ENCODE measurements at regions not wholly inside any gene's neighbourhood (a gene's known extent, or its start where the extent isn't known, plus 50 kb on each side); places are given as distances from the start of the nearest gene placed in this dataset.

GRCh38 chr18:29780816-29781215, 1261.7 kb downstream of the DSC3 start:
- no peaks in the 10 kb centered on the region for H3K9me3 ChIP-seq (ENCODE audit: control insufficient read depth in 2 of 2, insufficient read depth in 1 of 2, low read depth in 1 of 2, low read length in 1 of 2)
- no peak for DNase-seq
- no peaks in the 10 kb centered on the region for H3K4me1 ChIP-seq (ENCODE audit: control insufficient read depth in 3 of 3, insufficient read depth in 2 of 3, low read depth in 1 of 3, low read length in 2 of 3)
- FAIRE-seq = no peak
- H3K27ac ChIP-seq (ENCODE audit: low read depth in 1 of 3, low read length in 2 of 3) = no peak overlapping the region
- 73 to 84% (median 76%) methylated on average over 1 of the region's 1 CpG for WGBS, 3 donors
- no peaks in the 10 kb centered on the region for H3K27me3 ChIP-seq (ENCODE audit: control insufficient read depth in 3 of 3, insufficient read depth in 3 of 3, low read length in 3 of 3)
- H3K36me3 ChIP-seq (ENCODE audit: control insufficient read depth in 3 of 3, insufficient read depth in 2 of 3, low read depth in 1 of 3, low read length in 3 of 3) = no peaks in the 10 kb centered on the region
- no peak overlapping the region for H3K4me3 ChIP-seq (ENCODE audit: low read depth in 1 of 3, low read length in 3 of 3)

DNA sequence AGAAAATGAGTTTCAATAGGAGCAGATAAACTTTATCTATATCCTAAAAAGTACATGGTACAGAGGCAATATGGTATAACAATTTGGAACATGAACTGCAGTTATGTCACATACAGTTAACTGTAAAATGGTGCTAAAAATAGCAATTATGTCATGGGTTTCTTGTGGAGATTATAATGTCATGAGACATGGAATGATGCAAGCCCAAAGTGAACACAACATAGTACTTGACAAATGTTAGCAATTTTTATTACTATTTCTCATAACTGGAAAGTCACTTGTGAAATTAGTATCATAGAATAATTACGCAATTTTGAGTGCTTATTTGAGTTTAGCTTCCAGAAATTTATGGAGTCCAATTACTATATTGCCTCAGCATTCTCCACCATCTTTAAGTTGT, 1263.4 kb downstream of the DSC3 start:
- H3K4me1 ChIP-seq (ENCODE audit: control insufficient read depth in 3 of 3, insufficient read depth in 2 of 3, low read depth in 1 of 3, low read length in 2 of 3) = no peaks in the 10 kb centered on the region
- no peak overlapping the region for H3K4me3 ChIP-seq (ENCODE audit: low read depth in 1 of 3, low read length in 3 of 3)
- no peaks in the 10 kb centered on the region for H3K27me3 ChIP-seq (ENCODE audit: control insufficient read depth in 3 of 3, insufficient read depth in 3 of 3, low read length in 3 of 3)
- WGBS, 3 donors = 67 to 98% (median 84%) methylated on average over 1 of the region's 1 CpG
- DNase-seq (no peak), FAIRE-seq (no peak)
- H3K36me3 ChIP-seq (ENCODE audit: control insufficient read depth in 3 of 3, insufficient read depth in 2 of 3, low read depth in 1 of 3, low read length in 3 of 3) = no peaks in the 10 kb centered on the region
- H3K9me3 ChIP-seq (ENCODE audit: control insufficient read depth in 2 of 2, insufficient read depth in 1 of 2, low read depth in 1 of 2, low read length in 1 of 2) = no peaks in the 10 kb centered on the region
- H3K27ac ChIP-seq (ENCODE audit: low read depth in 1 of 3, low read length in 2 of 3) = no peak overlapping the region

DNA sequence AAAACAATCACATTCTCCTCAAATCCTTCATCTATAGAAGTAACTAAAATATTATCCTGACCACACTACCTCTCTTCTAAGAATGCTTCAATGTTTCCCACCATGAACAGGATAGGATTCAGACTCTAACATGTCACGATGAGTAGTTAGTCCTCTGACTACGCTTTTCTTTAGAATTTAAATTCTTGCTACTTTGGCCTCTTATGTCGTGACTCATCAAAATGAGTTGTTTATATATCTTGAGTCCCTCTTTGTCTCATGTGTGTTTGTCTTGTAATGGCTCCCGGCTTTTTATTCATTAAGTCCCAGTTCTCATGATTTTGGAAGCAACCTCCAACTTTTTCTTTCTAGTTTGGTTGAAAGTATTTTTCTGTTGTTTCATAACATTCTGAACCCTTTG, 1289.2 kb downstream of the DSC3 start:
- Histone ChIP-seq H3K27me3 (ENCODE audit: control insufficient read depth in 3 of 3, insufficient read depth in 3 of 3, low read length in 3 of 3) (no peaks in the 10 kb centered on the region), H3K4me3 (ENCODE audit: low read depth in 1 of 3, low read length in 3 of 3) (no peak overlapping the region), H3K4me1 (ENCODE audit: control insufficient read depth in 3 of 3, insufficient read depth in 2 of 3, low read depth in 1 of 3, low read length in 2 of 3) (no peaks in the 10 kb centered on the region), H3K9me3 (ENCODE audit: control insufficient read depth in 2 of 2, insufficient read depth in 1 of 2, low read depth in 1 of 2, low read length in 1 of 2) (no peaks in the 10 kb centered on the region), H3K27ac (ENCODE audit: low read depth in 1 of 3, low read length in 2 of 3) (no peak overlapping the region), H3K36me3 (ENCODE audit: control insufficient read depth in 3 of 3, insufficient read depth in 2 of 3, low read depth in 1 of 3, low read length in 3 of 3) (no peaks in the 10 kb centered on the region)
- DNase-seq (no peak), FAIRE-seq (no peak)
- WGBS, 3 donors = 81 to 88% (median 85%) methylated on average over 4 of the region's 4 CpGs

DNA sequence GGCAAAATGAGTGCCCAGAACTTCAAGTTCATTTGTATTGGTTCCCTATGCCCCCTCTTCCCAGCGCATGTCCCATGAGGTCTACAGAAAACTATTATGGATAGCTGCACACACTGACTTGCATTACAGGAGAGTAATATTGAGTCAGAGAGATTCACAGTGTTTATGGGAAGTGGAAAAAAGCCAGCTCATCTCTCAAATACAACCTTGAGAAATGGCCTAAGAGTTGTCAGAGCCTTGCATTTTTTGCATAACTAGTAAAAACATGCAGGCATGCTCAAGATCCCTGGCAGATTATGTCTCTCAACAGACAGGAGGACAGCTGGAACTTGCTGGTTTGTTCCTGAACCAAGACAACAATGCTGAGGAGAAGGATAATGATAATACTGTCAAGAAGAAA, 1292.8 kb downstream of the DSC3 start:
- Histone ChIP-seq H3K4me1 (ENCODE audit: control insufficient read depth in 3 of 3, insufficient read depth in 2 of 3, low read depth in 1 of 3, low read length in 2 of 3) (no peaks in the 10 kb centered on the region), H3K36me3 (ENCODE audit: control insufficient read depth in 3 of 3, insufficient read depth in 2 of 3, low read depth in 1 of 3, low read length in 3 of 3) (no peaks in the 10 kb centered on the region), H3K27me3 (ENCODE audit: control insufficient read depth in 3 of 3, insufficient read depth in 3 of 3, low read length in 3 of 3) (no peaks in the 10 kb centered on the region), H3K9me3 (ENCODE audit: control insufficient read depth in 2 of 2, insufficient read depth in 1 of 2, low read depth in 1 of 2, low read length in 1 of 2) (no peaks in the 10 kb centered on the region), H3K4me3 (ENCODE audit: low read depth in 1 of 3, low read length in 3 of 3) (no peak overlapping the region), H3K27ac (ENCODE audit: low read depth in 1 of 3, low read length in 2 of 3) (no peak overlapping the region)
- 82 to 95% (median 84%) methylated on average over 1 of the region's 1 CpG for WGBS, 3 donors
- no peak for FAIRE-seq
- DNase-seq = no peak

DNA sequence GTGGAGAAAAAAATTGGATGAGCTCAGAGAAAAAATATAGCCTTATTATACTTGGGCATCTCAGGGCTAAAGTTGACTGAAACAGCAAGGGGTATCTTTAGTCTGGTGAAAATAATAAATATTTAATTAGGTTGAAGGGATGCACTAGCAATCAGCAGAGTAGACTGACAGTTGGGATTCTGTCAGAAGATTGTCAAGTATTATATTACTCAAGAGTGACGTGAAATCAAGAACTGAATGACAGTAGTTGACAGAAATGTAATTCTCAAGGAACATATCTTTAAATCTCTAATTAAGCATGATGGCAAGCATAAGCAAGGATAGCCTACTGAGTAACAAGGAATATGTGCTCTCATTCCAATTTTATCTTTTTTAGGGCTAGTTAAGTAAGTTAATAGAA, 1301.1 kb downstream of the DSC3 start:
- Histone ChIP-seq H3K4me3 (ENCODE audit: low read depth in 1 of 3, low read length in 3 of 3) (no peak overlapping the region), H3K27ac (ENCODE audit: low read depth in 1 of 3, low read length in 2 of 3) (no peak overlapping the region), H3K9me3 (ENCODE audit: control insufficient read depth in 2 of 2, insufficient read depth in 1 of 2, low read depth in 1 of 2, low read length in 1 of 2) (no peaks in the 10 kb centered on the region), H3K36me3 (ENCODE audit: control insufficient read depth in 3 of 3, insufficient read depth in 2 of 3, low read depth in 1 of 3, low read length in 3 of 3) (no peaks in the 10 kb centered on the region), H3K4me1 (ENCODE audit: control insufficient read depth in 3 of 3, insufficient read depth in 2 of 3, low read depth in 1 of 3, low read length in 2 of 3) (no peaks in the 10 kb centered on the region), H3K27me3 (ENCODE audit: control insufficient read depth in 3 of 3, insufficient read depth in 3 of 3, low read length in 3 of 3) (no peaks in the 10 kb centered on the region)
- WGBS, 3 donors = 65 to 83% (median 78%) methylated on average over 1 of the region's 1 CpG
- DNase-seq (no peak), FAIRE-seq (no peak)

DNA sequence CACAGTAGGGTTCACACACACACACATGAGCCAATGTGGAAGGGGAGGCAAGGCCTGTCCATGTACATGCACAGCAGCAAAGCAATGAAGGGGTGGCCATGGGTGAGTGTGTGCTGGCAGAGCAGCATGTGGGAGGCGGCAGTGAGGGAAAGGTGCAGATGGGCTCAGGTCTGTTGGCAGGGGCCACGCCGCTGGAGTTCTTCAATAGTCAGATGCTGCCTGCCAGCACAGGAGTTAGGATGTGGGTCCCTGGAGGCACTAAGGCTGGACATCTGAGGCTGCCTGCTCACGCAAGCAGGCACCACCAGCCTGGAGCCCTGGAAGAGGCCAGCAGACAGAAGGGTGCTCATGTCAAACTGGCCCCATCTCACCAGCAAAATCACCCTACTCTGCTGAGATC, 1304.9 kb downstream of the DSC3 start:
- H3K4me1 ChIP-seq (ENCODE audit: control insufficient read depth in 3 of 3, insufficient read depth in 2 of 3, low read depth in 1 of 3, low read length in 2 of 3) = no peaks in the 10 kb centered on the region

GRCh38 chr18:29737190-29737589, 1305.4 kb downstream of the DSC3 start:
- FAIRE-seq (no peak), DNase-seq (no peak)
- H3K27ac ChIP-seq (ENCODE audit: low read depth in 1 of 3, low read length in 2 of 3) = no peak overlapping the region
- no peaks in the 10 kb centered on the region for H3K4me1 ChIP-seq (ENCODE audit: control insufficient read depth in 3 of 3, insufficient read depth in 2 of 3, low read depth in 1 of 3, low read length in 2 of 3)
- no peak overlapping the region for H3K4me3 ChIP-seq (ENCODE audit: low read depth in 1 of 3, low read length in 3 of 3)
- no peaks in the 10 kb centered on the region for H3K36me3 ChIP-seq (ENCODE audit: control insufficient read depth in 3 of 3, insufficient read depth in 2 of 3, low read depth in 1 of 3, low read length in 3 of 3)
- 52 to 59% (median 56%) methylated on average over 3 of the region's 3 CpGs for WGBS, 3 donors
- H3K27me3 ChIP-seq (ENCODE audit: control insufficient read depth in 3 of 3, insufficient read depth in 3 of 3, low read length in 3 of 3) = no peaks in the 10 kb centered on the region
- H3K9me3 ChIP-seq (ENCODE audit: control insufficient read depth in 2 of 2, insufficient read depth in 1 of 2, low read depth in 1 of 2, low read length in 1 of 2) = no peaks in the 10 kb centered on the region

More for the DNA sequence above, 1304.9 kb downstream of the DSC3 start:
- Histone ChIP-seq H3K27me3 (ENCODE audit: control insufficient read depth in 3 of 3, insufficient read depth in 3 of 3, low read length in 3 of 3) (no peaks in the 10 kb centered on the region), H3K36me3 (ENCODE audit: control insufficient read depth in 3 of 3, insufficient read depth in 2 of 3, low read depth in 1 of 3, low read length in 3 of 3) (no peaks in the 10 kb centered on the region), H3K27ac (ENCODE audit: low read depth in 1 of 3, low read length in 2 of 3) (no peak overlapping the region), H3K4me3 (ENCODE audit: low read depth in 1 of 3, low read length in 3 of 3) (no peak overlapping the region), H3K9me3 (ENCODE audit: control insufficient read depth in 2 of 2, insufficient read depth in 1 of 2, low read depth in 1 of 2, low read length in 1 of 2) (no peaks in the 10 kb centered on the region)
- no peak for FAIRE-seq
- no peak for DNase-seq
- 92 to 94% (median 93%) methylated on average over 4 of the region's 4 CpGs for WGBS, 3 donors

- Histone ChIP-seq H3K27me3 (ENCODE audit: control insufficient read depth in 3 of 3, insufficient read depth in 3 of 3, low read length in 3 of 3) (no peaks in the 10 kb centered on the region), H3K4me1 (ENCODE audit: control insufficient read depth in 3 of 3, insufficient read depth in 2 of 3, low read depth in 1 of 3, low read length in 2 of 3) (no peaks in the 10 kb centered on the region), H3K9me3 (ENCODE audit: control insufficient read depth in 2 of 2, insufficient read depth in 1 of 2, low read depth in 1 of 2, low read length in 1 of 2) (peaks cover 0 to 12% of the 10 kb centered on the region in 2 donors), H3K36me3 (ENCODE audit: control insufficient read depth in 3 of 3, insufficient read depth in 2 of 3, low read depth in 1 of 3, low read length in 3 of 3) (no peaks in the 10 kb centered on the region), H3K4me3 (ENCODE audit: low read depth in 1 of 3, low read length in 3 of 3) (no peak overlapping the region), H3K27ac (ENCODE audit: low read depth in 1 of 3, low read length in 2 of 3) (no peak overlapping the region)
- WGBS, 3 donors = 78 to 88% (median 81%) methylated on average over 4 of the region's 4 CpGs
- FAIRE-seq = no peak
- DNase-seq = no peak
Measured at GRCh38 chr18:29730073-29730472, 1312.5 kb downstream of the DSC3 start.

DNA sequence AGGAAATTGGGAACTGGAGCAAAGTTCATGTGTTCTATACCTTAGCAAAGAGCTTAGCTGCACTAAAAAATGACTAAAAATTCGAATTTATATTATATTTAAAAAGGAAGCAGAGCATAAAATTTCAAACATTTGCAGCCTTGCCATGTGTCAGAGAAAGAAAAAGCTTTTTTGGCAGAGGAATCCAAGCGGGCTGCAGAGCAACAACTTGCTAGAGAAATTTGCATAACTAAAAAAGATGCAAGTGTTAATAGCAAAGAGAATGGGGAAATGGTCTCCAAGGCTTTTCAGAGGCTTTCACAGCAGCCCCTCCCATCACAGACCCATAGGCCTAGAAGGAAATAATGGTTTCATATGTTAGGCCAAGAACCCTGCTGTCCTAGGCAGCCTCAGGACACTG, 1315.9 kb downstream of the DSC3 start:
- no peak for DNase-seq
- no peak overlapping the region for H3K4me3 ChIP-seq (ENCODE audit: low read depth in 1 of 3, low read length in 3 of 3)

More for the DNA sequence above, 1315.9 kb downstream of the DSC3 start:
- FAIRE-seq = no peak
- H3K27ac ChIP-seq (ENCODE audit: low read depth in 1 of 3, low read length in 2 of 3) = no peak overlapping the region
- H3K27me3 ChIP-seq (ENCODE audit: control insufficient read depth in 3 of 3, insufficient read depth in 3 of 3, low read length in 3 of 3) = no peaks in the 10 kb centered on the region
- no peaks in the 10 kb centered on the region for H3K4me1 ChIP-seq (ENCODE audit: control insufficient read depth in 3 of 3, insufficient read depth in 2 of 3, low read depth in 1 of 3, low read length in 2 of 3)
- WGBS, 3 donors = 36 to 37% (median 37%) methylated on average over 2 of the region's 2 CpGs
- H3K36me3 ChIP-seq (ENCODE audit: control insufficient read depth in 3 of 3, insufficient read depth in 2 of 3, low read depth in 1 of 3, low read length in 3 of 3) = no peaks in the 10 kb centered on the region
- peaks cover 2 to 22% of the 10 kb centered on the region in 2 donors for H3K9me3 ChIP-seq (ENCODE audit: control insufficient read depth in 2 of 2, insufficient read depth in 1 of 2, low read depth in 1 of 2, low read length in 1 of 2)

Measured in small intestine (tissue), 7 donors.